Panc1 (cell line): ENCODE measurements at regions not wholly inside any gene's neighbourhood (a gene's known extent, or its start where the extent isn't known, plus 50 kb on each side); places are given as distances from the start of the nearest gene placed in this dataset.

ENCODE experiments used
- ATAC-seq: fragments of 200-7000 bp; cut with Tn5 transposase; 2 replicates; pipeline ENCODE4 v1.9.1; 2020; ENCODE audit warnings: mild to moderate bottlenecking, moderate library complexity
- BruUV-seq: library from RNA; stranded (reverse); fragments of 400-500 nt; replicated peaks from 2 replicates; lab custom pipeline; 2021; lab: Mats Ljungman, UMichigan
- CTCF ChIA-PET: fragments of 300-600 bp; sonication (Branson Sonifier 250); formaldehyde crosslinking; loops from one replicate; lab custom pipeline; 2022; ENCODE audit warnings: antibody characterized with exemption; lab: Charles Lee
- POLR2A ChIA-PET: fragments of 300-600 bp; sonication (Branson Sonifier 250); formaldehyde crosslinking; loops from one replicate; lab custom pipeline; 2022; ENCODE audit warnings: antibody characterized with exemption; lab: Charles Lee
- DNase-seq: peaks from one replicate; pipeline ENCODE4 v3.0.0-alpha.2; 2010; ENCODE audit warnings: low read depth, low spot score
- H3K27ac ChIP-seq: 2 replicates; pipeline ENCODE4 v1.5.1; 2011; ENCODE audit warnings: mild to moderate bottlenecking, low read length, inconsistent platforms
- H3K27me3 ChIP-seq: fragments of 200-500 bp; sonication (Bioruptor generic); 2 replicates; pipeline ENCODE4 v1.6.0; 2014; ENCODE audit warnings: low read length, inconsistent platforms; ENCODE audit not compliant: control insufficient read depth, insufficient read depth
- H3K36me3 ChIP-seq: fragments of 200-500 bp; sonication (Bioruptor generic); 2 replicates; pipeline ENCODE4 v1.5.1; 2014; ENCODE audit warnings: inconsistent platforms, mild to moderate bottlenecking, low read length, moderate library complexity; ENCODE audit not compliant: control insufficient read depth, insufficient read depth
- H3K4me1 ChIP-seq: 2 replicates; pipeline ENCODE4 v1.5.1; 2011; ENCODE audit warnings: inconsistent platforms, mild to moderate bottlenecking, low read length, moderate library complexity; ENCODE audit not compliant: control insufficient read depth, insufficient read depth
- H3K4me3 ChIP-seq, 2 experiments: 2 replicates each; pipeline ENCODE4 v1.5.1; 2011 to 2012; ENCODE audit warnings: low read depth in 2 of 2, low read length in 2 of 2, mild to moderate bottlenecking in 2 of 2, inconsistent platforms in 1 of 2, moderate library complexity in 1 of 2
- H3K9me3 ChIP-seq: fragments of 200-500 bp; sonication (Bioruptor generic); 2 replicates; pipeline ENCODE4 v1.5.1; 2014; ENCODE audit warnings: low read depth, mild to moderate bottlenecking, inconsistent platforms, low read length, moderate library complexity; ENCODE audit not compliant: control insufficient read depth, insufficient read depth
- CTCF ChIP-seq: fragments of 450-650 bp; IDR thresholded peaks from 2 replicates; pipeline ENCODE4 v1.5.1; 2017; ENCODE audit warnings: mild to moderate bottlenecking
- POLR2AphosphoS5 ChIP-seq: IDR thresholded peaks from 2 replicates; pipeline ENCODE4 v1.6.1; 2012; ENCODE audit warnings: mild to moderate bottlenecking, low read depth, low read length, moderate library complexity
- REST ChIP-seq, 2 experiments: IDR thresholded peaks; 2 replicates each; pipeline ENCODE4 v1.6.1; 2011 to 2012; ENCODE audit warnings: low read depth in 2 of 2, control low read depth in 1 of 2, low read length in 1 of 2, mild to moderate bottlenecking in 1 of 2, moderate library complexity in 1 of 2; ENCODE audit not compliant: insufficient read depth in 1 of 2
- SIN3A ChIP-seq: IDR thresholded peaks from 2 replicates; pipeline ENCODE4 v1.6.1; 2012; ENCODE audit warnings: low read depth, mild to moderate bottlenecking, low read length, moderate library complexity, borderline replicate concordance; ENCODE audit not compliant: insufficient read depth
- TCF7L2 ChIP-seq: IDR thresholded peaks from 2 replicates; pipeline ENCODE4 v1.6.1; 2011; ENCODE audit warnings: mild to moderate bottlenecking, low read depth, low read length, inconsistent platforms
- in situ Hi-C: cut with HindIII; loops from 2 replicates; pipeline ENCODE4 v1.10.0; 2016; ENCODE audit warnings: low sequenced_read_pairs, low pct_unique_long_range_greater_than_20kb
- intact Hi-C: fragments of 100-400 bp; cut with micrococcal nuclease; formaldehyde crosslinking; loops from one replicate; pipeline ENCODE4 v1.10.0; 2022; ENCODE audit not compliant: unreplicated experiment

- DNase-seq (no peak), ATAC-seq (no peak)
- ChIA-PET POLR2A (no interaction called here), CTCF (no interaction called here)
- Histone ChIP-seq H3K4me1 (no peaks in the 10 kb centered on the region), H3K36me3 (no peaks in the 10 kb centered on the region), H3K4me3 (no peak overlapping the region), H3K27me3 (no peaks in the 10 kb centered on the region; the same call in 1 of the 2 replicates), H3K27ac (no peak overlapping the region), H3K9me3 (no peaks in the 10 kb centered on the region)
- intact Hi-C loops (no loop called here), in situ Hi-C loops (no loop called here)
- BruUV-seq, result no TSS peak
- no peak for TF ChIP-seq POLR2AphosphoS5
- no peak for TF ChIP-seq CTCF
- no peak for TF ChIP-seq TCF7L2
- TF ChIP-seq SIN3A, result no peak
- no peak for TF ChIP-seq REST (IDR thresholded peaks at IDR 0.05; ENCODE audit: insufficient read depth in 1 of 2, low read depth in 2 of 2, low read length in 1 of 2)
Observed at GRCh38 chr1:95304803-95305202, 70.8 kb downstream of the RWDD3 start.

GRCh38 chr1:95308276-95309030 is 74.4 kb downstream of the RWDD3 start:
- no peak for ATAC-seq

More at GRCh38 chr1:95308276-95309030, 74.4 kb downstream of the RWDD3 start:
- TF ChIP-seq SIN3A, result no peak
- no peak for TF ChIP-seq POLR2AphosphoS5
- TF ChIP-seq REST (IDR thresholded peaks at IDR 0.05; ENCODE audit: insufficient read depth in 1 of 2, low read depth in 2 of 2, low read length in 1 of 2), result no peak
- TF ChIP-seq CTCF, result no peak
- TF ChIP-seq TCF7L2, result no peak
- ChIA-PET CTCF (no interaction called here), POLR2A (no interaction called here)
- no peaks in the 10 kb centered on the region for H3K9me3 ChIP-seq
- H3K36me3 ChIP-seq, result no peaks in the 10 kb centered on the region
- in situ Hi-C loops (no loop called here), intact Hi-C loops (no loop called here)
- BruUV-seq, result no TSS peak
- H3K27me3 ChIP-seq, result peaks cover 2% of the 10 kb centered on the region; the same call in 1 of the 2 replicates
- H3K4me1 ChIP-seq, result no peaks in the 10 kb centered on the region
- no peak for DNase-seq
- no peak overlapping the region for H3K27ac ChIP-seq
- no peak overlapping the region for H3K4me3 ChIP-seq
